BE2C (cell line): ENCODE measurements at regions not wholly inside any gene's neighbourhood (a gene's known extent, or its start where the extent isn't known, plus 50 kb on each side); places are given as distances from the start of the nearest gene placed in this dataset.

Experiments
- DNase-seq: peaks from one replicate; pipeline ENCODE4 v3.0.0-alpha.2; 2020
- H3K27me3 ChIP-seq: fragments of 250-450 bp; sonication (Bioruptor Pico); 2 replicates; pipeline ENCODE4 v1.5.1; 2020; ENCODE audit warnings: mild to moderate bottlenecking
- H3K36me3 ChIP-seq: fragments of 250-450 bp; sonication (Bioruptor Pico); 2 replicates; pipeline ENCODE4 v1.5.1; 2020; ENCODE audit warnings: mild to moderate bottlenecking
- H3K4me1 ChIP-seq: fragments of 250-450 bp; sonication (Bioruptor Pico); 2 replicates; pipeline ENCODE4 v1.5.1; 2020
- H3K4me3 ChIP-seq: 2 replicates; pipeline ENCODE4 v1.5.1; 2011; ENCODE audit warnings: low read depth, low read length
- H3K9me3 ChIP-seq: fragments of 250-450 bp; sonication (Bioruptor Pico); 2 replicates; pipeline ENCODE4 v1.5.1; 2020
- CTCF ChIP-seq: IDR thresholded peaks from 2 replicates; pipeline ENCODE4 v1.5.1; 2012; ENCODE audit warnings: mild to moderate bottlenecking, low read depth, low read length

GRCh38 chrX:8887004-8887403 lies 85.8 kb upstream of the FAM9A start:
- H3K36me3 ChIP-seq, result no peaks in the 10 kb centered on the region
- TF ChIP-seq CTCF, result no peak
- no peaks in the 10 kb centered on the region for H3K27me3 ChIP-seq
- no peak for DNase-seq
- no peaks in the 10 kb centered on the region for H3K4me1 ChIP-seq
- H3K4me3 ChIP-seq, result no peak overlapping the region
- no peaks in the 10 kb centered on the region for H3K9me3 ChIP-seq

- Histone ChIP-seq H3K4me3 (no peak overlapping the region), H3K27me3 (no peaks in the 10 kb centered on the region), H3K36me3 (no peaks in the 10 kb centered on the region), H3K9me3 (no peaks in the 10 kb centered on the region), H3K4me1 (no peaks in the 10 kb centered on the region)
- peak; percentile 65 for TF ChIP-seq CTCF
- DNase-seq, result peak; percentile 18
These were observed 78.6 kb upstream of the FAM9A start for GRCh38 chrX:8879750-8880149.

GRCh38 chrX:8873956-8874355 lies 72.8 kb upstream of the FAM9A start:
- no peak for TF ChIP-seq CTCF
- no peaks in the 10 kb centered on the region for H3K4me1 ChIP-seq
- H3K9me3 ChIP-seq, result no peaks in the 10 kb centered on the region
- H3K27me3 ChIP-seq, result no peaks in the 10 kb centered on the region
- no peaks in the 10 kb centered on the region for H3K36me3 ChIP-seq
- H3K4me3 ChIP-seq, result no peak overlapping the region
- no peak for DNase-seq

- no peaks in the 10 kb centered on the region for H3K4me1 ChIP-seq
- H3K36me3 ChIP-seq, result no peaks in the 10 kb centered on the region
- no peak for DNase-seq
- no peaks in the 10 kb centered on the region for H3K27me3 ChIP-seq
- no peak overlapping the region for H3K4me3 ChIP-seq
- no peak for TF ChIP-seq CTCF
- H3K9me3 ChIP-seq, result no peaks in the 10 kb centered on the region
These were observed 71.9 kb upstream of the FAM9A start for GRCh38 chrX:8873102-8873501.

- Histone ChIP-seq H3K4me3 (no peak overlapping the region), H3K4me1 (no peaks in the 10 kb centered on the region), H3K9me3 (no peaks in the 10 kb centered on the region), H3K36me3 (no peaks in the 10 kb centered on the region), H3K27me3 (no peaks in the 10 kb centered on the region)
- DNase-seq, result no peak
- TF ChIP-seq CTCF, result no peak
These were observed 69.2 kb upstream of the FAM9A start for GRCh38 chrX:8870411-8870810.

- Histone ChIP-seq H3K36me3 (no peaks in the 10 kb centered on the region), H3K9me3 (no peaks in the 10 kb centered on the region), H3K4me3 (no peak overlapping the region), H3K4me1 (no peaks in the 10 kb centered on the region), H3K27me3 (no peaks in the 10 kb centered on the region)
- no peak for DNase-seq
- TF ChIP-seq CTCF, result no peak
These were observed 68.6 kb upstream of the FAM9A start for GRCh38 chrX:8869812-8870211.
